ENCODE measurements at regions not wholly inside any gene's neighbourhood (a gene's known extent, or its start where the extent isn't known, plus 50 kb on each side); places are given as distances from the start of the nearest gene placed in this dataset.

DNA sequence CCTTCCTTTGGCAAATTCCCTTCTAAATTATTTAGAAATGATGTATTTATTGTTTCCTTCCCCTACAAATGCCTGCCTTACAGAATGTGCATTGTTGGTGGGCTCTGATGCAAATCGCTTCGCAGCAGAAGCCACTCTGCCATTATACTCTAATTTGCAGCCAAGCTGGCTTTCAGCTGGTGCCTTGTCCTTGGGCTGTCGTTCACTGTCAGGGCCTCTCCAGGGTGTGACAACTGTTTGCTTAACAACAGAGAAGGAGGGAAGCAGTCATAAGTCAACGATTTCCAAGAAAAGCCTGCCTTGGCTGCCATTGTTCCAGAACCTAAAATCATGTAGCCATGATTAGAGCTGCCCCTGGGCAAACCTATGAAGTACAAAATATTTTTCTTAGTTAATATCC, 260.1 kb upstream of the RGMB start:
- TF ChIP-seq, protein P1, sequence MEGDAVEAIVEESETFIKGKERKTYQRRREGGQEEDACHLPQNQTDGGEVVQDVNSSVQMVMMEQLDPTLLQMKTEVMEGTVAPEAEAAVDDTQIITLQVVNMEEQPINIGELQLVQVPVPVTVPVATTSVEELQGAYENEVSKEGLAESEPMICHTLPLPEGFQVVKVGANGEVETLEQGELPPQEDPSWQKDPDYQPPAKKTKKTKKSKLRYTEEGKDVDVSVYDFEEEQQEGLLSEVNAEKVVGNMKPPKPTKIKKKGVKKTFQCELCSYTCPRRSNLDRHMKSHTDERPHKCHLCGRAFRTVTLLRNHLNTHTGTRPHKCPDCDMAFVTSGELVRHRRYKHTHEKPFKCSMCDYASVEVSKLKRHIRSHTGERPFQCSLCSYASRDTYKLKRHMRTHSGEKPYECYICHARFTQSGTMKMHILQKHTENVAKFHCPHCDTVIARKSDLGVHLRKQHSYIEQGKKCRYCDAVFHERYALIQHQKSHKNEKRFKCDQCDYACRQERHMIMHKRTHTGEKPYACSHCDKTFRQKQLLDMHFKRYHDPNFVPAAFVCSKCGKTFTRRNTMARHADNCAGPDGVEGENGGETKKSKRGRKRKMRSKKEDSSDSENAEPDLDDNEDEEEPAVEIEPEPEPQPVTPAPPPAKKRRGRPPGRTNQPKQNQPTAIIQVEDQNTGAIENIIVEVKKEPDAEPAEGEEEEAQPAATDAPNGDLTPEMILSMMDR (IDR thresholded peaks at IDR 0.05): no peak
- TF ChIP-seq, protein P2, sequence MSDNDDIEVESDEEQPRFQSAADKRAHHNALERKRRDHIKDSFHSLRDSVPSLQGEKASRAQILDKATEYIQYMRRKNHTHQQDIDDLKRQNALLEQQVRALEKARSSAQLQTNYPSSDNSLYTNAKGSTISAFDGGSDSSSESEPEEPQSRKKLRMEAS (CRISPR knock-in tag; IDR thresholded peaks at IDR 0.05): no peak
- TF ChIP-seq, protein P3, sequence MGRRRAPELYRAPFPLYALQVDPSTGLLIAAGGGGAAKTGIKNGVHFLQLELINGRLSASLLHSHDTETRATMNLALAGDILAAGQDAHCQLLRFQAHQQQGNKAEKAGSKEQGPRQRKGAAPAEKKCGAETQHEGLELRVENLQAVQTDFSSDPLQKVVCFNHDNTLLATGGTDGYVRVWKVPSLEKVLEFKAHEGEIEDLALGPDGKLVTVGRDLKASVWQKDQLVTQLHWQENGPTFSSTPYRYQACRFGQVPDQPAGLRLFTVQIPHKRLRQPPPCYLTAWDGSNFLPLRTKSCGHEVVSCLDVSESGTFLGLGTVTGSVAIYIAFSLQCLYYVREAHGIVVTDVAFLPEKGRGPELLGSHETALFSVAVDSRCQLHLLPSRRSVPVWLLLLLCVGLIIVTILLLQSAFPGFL (CRISPR knock-in tag; IDR thresholded peaks at IDR 0.05; ENCODE audit: borderline replicate concordance): no peak
- TF ChIP-seq, protein P4, sequence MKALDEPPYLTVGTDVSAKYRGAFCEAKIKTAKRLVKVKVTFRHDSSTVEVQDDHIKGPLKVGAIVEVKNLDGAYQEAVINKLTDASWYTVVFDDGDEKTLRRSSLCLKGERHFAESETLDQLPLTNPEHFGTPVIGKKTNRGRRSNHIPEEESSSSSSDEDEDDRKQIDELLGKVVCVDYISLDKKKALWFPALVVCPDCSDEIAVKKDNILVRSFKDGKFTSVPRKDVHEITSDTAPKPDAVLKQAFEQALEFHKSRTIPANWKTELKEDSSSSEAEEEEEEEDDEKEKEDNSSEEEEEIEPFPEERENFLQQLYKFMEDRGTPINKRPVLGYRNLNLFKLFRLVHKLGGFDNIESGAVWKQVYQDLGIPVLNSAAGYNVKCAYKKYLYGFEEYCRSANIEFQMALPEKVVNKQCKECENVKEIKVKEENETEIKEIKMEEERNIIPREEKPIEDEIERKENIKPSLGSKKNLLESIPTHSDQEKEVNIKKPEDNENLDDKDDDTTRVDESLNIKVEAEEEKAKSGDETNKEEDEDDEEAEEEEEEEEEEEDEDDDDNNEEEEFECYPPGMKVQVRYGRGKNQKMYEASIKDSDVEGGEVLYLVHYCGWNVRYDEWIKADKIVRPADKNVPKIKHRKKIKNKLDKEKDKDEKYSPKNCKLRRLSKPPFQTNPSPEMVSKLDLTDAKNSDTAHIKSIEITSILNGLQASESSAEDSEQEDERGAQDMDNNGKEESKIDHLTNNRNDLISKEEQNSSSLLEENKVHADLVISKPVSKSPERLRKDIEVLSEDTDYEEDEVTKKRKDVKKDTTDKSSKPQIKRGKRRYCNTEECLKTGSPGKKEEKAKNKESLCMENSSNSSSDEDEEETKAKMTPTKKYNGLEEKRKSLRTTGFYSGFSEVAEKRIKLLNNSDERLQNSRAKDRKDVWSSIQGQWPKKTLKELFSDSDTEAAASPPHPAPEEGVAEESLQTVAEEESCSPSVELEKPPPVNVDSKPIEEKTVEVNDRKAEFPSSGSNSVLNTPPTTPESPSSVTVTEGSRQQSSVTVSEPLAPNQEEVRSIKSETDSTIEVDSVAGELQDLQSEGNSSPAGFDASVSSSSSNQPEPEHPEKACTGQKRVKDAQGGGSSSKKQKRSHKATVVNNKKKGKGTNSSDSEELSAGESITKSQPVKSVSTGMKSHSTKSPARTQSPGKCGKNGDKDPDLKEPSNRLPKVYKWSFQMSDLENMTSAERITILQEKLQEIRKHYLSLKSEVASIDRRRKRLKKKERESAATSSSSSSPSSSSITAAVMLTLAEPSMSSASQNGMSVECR (CRISPR knock-in tag; IDR thresholded peaks at IDR 0.05; ENCODE audit: borderline replicate concordance): no peak
- TF ChIP-seq, protein P5, sequence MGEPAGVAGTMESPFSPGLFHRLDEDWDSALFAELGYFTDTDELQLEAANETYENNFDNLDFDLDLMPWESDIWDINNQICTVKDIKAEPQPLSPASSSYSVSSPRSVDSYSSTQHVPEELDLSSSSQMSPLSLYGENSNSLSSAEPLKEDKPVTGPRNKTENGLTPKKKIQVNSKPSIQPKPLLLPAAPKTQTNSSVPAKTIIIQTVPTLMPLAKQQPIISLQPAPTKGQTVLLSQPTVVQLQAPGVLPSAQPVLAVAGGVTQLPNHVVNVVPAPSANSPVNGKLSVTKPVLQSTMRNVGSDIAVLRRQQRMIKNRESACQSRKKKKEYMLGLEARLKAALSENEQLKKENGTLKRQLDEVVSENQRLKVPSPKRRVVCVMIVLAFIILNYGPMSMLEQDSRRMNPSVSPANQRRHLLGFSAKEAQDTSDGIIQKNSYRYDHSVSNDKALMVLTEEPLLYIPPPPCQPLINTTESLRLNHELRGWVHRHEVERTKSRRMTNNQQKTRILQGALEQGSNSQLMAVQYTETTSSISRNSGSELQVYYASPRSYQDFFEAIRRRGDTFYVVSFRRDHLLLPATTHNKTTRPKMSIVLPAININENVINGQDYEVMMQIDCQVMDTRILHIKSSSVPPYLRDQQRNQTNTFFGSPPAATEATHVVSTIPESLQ (CRISPR knock-in tag; IDR thresholded peaks at IDR 0.05): no peak

All from WTC11 (cell line).